Dedifferentiated amniotic fluid mesenchymal stem cell (primary cell): ENCODE measurements at regions not wholly inside any gene's neighbourhood (a gene's known extent, or its start where the extent isn't known, plus 50 kb on each side); places are given as distances from the start of the nearest gene placed in this dataset.

Experiments used
- DNase-seq: peaks from one replicate; pipeline ENCODE4 v3.0.0-alpha.2; 2016; ENCODE audit errors: extremely low spot score

- DNase-seq: no peak
Measured at GRCh38 chr4:187181054-187181453, 457.4 kb upstream of the FAT1 start.

- DNase-seq: no peak
Measured at GRCh38 chr4:187183346-187183745, 459.7 kb upstream of the FAT1 start.

GRCh38 chr4:187183826-187184225, 460.2 kb upstream of the FAT1 start:
- DNase-seq: no peak

GRCh38 chr4:187184508-187184907, 460.9 kb upstream of the FAT1 start:
- no peak for DNase-seq

GRCh38 chr4:187188118-187188517, 464.5 kb upstream of the FAT1 start:
- no peak for DNase-seq

GRCh38 chr4:187188741-187189140, 465.1 kb upstream of the FAT1 start:
- DNase-seq: no peak

GRCh38 chr4:187190390-187190789, 466.7 kb upstream of the FAT1 start:
- DNase-seq: no peak

GRCh38 chr4:187191676-187192075, 468.0 kb upstream of the FAT1 start:
- DNase-seq: no peak

GRCh38 chr4:187192266-187192665, 468.6 kb upstream of the FAT1 start:
- DNase-seq: no peak

- DNase-seq: no peak
Measured at GRCh38 chr4:187193141-187193540, 469.5 kb upstream of the FAT1 start.

- no peak for DNase-seq
Measured at GRCh38 chr4:187204389-187204918, 480.8 kb upstream of the FAT1 start.

GRCh38 chr4:187207931-187208330, 484.3 kb upstream of the FAT1 start:
- no peak for DNase-seq

- no peak for DNase-seq
Measured at GRCh38 chr4:187208651-187209050, 485.0 kb upstream of the FAT1 start.

GRCh38 chr4:187209921-187210613, 486.4 kb upstream of the FAT1 start:
- DNase-seq: peak; percentile 67

- no peak for DNase-seq
Measured at GRCh38 chr4:187212446-187213080, 488.9 kb upstream of the FAT1 start.

GRCh38 chr4:187215438-187215837, 491.8 kb upstream of the FAT1 start:
- no peak for DNase-seq

GRCh38 chr4:187218705-187219245, 495.1 kb upstream of the FAT1 start:
- DNase-seq: no peak

- DNase-seq: no peak
Measured at GRCh38 chr4:187224560-187224959, 500.9 kb upstream of the FAT1 start.

- DNase-seq: no peak
Measured at GRCh38 chr4:187227907-187228704, 504.4 kb upstream of the FAT1 start.

- no peak for DNase-seq
Measured at GRCh38 chr4:187232196-187232595, 508.5 kb upstream of the FAT1 start.

GRCh38 chr4:187232796-187233195, 509.1 kb upstream of the FAT1 start:
- DNase-seq: no peak

GRCh38 chr4:187235456-187236170, 512.0 kb upstream of the FAT1 start:
- DNase-seq: no peak
